GM12892 (cell line): ENCODE measurements at regions not wholly inside any gene's neighbourhood (a gene's known extent, or its start where the extent isn't known, plus 50 kb on each side); places are given as distances from the start of the nearest gene placed in this dataset.

ENCODE experiments used
- DNase-seq: peaks from one replicate; pipeline ENCODE4 v3.0.0; 2011; ENCODE audit not compliant: insufficient read length
- FAIRE-seq: peaks from 2 replicates; lab custom pipeline; 2011; peaks lifted over from hg19 to GRCh38; lab: Jason Lieb, UNC
- POLR2A ChIP-seq: IDR thresholded peaks from 2 replicates; pipeline ENCODE4 v1.6.1; 2011; ENCODE audit warnings: low read depth, low read length, control low read depth
- POLR2AphosphoS5 ChIP-seq: IDR thresholded peaks from 2 replicates; pipeline ENCODE4 v1.6.1; 2011; ENCODE audit warnings: low read depth, low read length, control low read depth
- TAF1 ChIP-seq: IDR thresholded peaks from 2 replicates; pipeline ENCODE4 v1.6.1; 2011; ENCODE audit warnings: low read depth, mild to moderate bottlenecking, control low read depth, low read length, borderline replicate concordance

- FAIRE-seq (no peak), DNase-seq (no peak)
- TF ChIP-seq POLR2A = no peak
- TF ChIP-seq POLR2AphosphoS5 = no peak
- no peak for TF ChIP-seq TAF1
Observed at GRCh38 chr4:126592088-126592487, 1040.7 kb upstream of the INTU start.

DNA sequence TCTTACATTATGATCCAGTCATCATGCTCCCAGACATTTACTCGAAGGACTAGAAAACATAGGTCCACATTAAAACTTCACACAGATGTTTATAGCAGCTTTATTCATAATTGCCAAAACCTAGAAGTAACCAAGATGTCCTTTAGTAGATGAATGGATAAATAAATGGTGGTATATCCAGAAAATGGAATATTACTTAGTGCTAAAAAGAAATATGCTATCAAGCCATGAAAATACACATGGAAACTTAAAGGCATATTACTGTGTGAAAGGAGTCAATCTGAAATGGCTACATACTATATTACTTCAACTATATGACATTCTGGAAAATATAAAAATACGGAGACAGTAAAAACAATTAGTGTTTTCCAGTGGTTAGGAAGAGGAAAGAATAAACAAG is 1039.1 kb upstream of the INTU start:
- no peak for DNase-seq
- TF ChIP-seq TAF1 (no peak), POLR2AphosphoS5 (no peak)
- no peak for FAIRE-seq

GRCh38 chr4:126595643-126596042 is 1037.1 kb upstream of the INTU start:
- DNase-seq (no peak), FAIRE-seq (no peak)
- no peak for TF ChIP-seq TAF1

- no peak for TF ChIP-seq POLR2AphosphoS5
- TF ChIP-seq POLR2A = no peak
- TF ChIP-seq TAF1 = no peak
- DNase-seq (no peak), FAIRE-seq (no peak)
Observed at GRCh38 chr4:126599746-126600145, 1033.0 kb upstream of the INTU start.

GRCh38 chr4:126603210-126603609 is 1029.5 kb upstream of the INTU start:
- DNase-seq (no peak), FAIRE-seq (no peak)
- TF ChIP-seq POLR2AphosphoS5 (no peak), TAF1 (no peak), POLR2A (no peak)

DNA sequence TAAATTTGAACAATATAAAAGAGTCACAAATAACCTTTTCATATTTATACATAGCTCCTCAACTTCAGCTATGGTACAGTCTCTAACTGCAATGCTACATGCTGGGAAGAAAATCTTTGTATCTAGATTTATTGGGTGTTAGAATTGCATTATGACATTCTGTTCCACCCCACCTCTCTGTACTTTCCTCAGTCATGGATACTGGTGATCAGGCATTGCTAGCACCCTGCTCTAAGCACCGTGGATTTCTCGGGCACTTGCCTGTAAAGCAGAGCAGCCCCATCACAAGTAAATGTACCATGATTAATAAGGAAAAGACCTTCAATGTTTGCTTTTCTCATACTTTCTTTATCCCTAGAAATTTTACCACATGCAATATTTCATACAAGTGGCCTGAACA is 1028.9 kb upstream of the INTU start:
- FAIRE-seq = no peak
- no peak for DNase-seq
- TF ChIP-seq TAF1 (no peak), POLR2AphosphoS5 (no peak), POLR2A (no peak)

- DNase-seq = no peak
- TF ChIP-seq TAF1 = no peak
- TF ChIP-seq POLR2AphosphoS5 = no peak
- TF ChIP-seq POLR2A = no peak
- FAIRE-seq = no peak
Observed at GRCh38 chr4:126604268-126604867, 1028.4 kb upstream of the INTU start.

DNA sequence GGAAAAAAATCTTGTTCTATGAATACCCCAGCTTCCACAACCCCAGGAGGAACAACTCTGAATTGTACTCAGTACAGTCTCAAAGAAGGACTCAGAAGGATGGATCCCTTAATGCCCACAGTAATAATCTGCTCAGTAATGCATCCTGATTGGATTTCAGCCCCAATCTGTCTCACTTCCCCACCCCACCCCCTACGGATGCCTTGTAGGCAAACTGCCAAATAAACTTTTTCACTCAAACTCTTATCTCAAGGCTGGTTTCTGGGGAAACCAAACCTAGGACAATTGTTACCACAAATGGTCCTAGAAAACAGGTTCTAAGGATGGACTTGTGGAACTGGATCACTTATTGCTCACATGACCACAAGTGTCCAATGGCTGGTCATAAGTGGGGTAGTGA is 1021.8 kb upstream of the INTU start:
- FAIRE-seq (no peak), DNase-seq (no peak)
- no peak for TF ChIP-seq POLR2AphosphoS5

- TF ChIP-seq POLR2AphosphoS5 = no peak
- TF ChIP-seq TAF1 = no peak
- FAIRE-seq (no peak), DNase-seq (no peak)
Observed at GRCh38 chr4:126611900-126612299, 1020.9 kb upstream of the INTU start.

DNA sequence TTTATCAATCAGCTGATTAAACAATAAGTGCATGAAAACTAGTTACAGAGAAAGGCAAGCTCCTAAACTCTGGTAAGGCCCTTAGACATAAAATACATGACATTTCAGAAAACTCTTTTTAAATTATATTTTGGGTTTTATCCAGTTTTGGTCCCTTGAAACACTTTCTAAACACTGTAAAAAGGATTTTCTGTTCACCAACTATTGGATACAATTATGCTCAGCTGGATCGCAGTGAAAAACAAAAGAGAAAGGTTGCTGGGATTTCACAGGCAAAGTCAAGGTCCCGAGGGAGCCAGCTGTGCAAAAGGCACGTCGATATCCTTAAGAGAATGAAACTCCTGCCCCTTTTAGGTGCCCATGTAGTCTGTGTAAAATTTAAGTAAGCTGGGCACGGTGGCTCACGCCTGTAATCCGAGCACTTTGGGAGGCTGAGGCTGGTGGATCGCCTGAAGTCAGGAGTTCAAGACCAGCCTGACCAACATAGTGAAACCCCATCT is 1018.4 kb upstream of the INTU start:
- DNase-seq = no peak
- FAIRE-seq = no peak
- TF ChIP-seq POLR2A = no peak
- TF ChIP-seq TAF1 = no peak
- TF ChIP-seq POLR2AphosphoS5 = no peak

DNA sequence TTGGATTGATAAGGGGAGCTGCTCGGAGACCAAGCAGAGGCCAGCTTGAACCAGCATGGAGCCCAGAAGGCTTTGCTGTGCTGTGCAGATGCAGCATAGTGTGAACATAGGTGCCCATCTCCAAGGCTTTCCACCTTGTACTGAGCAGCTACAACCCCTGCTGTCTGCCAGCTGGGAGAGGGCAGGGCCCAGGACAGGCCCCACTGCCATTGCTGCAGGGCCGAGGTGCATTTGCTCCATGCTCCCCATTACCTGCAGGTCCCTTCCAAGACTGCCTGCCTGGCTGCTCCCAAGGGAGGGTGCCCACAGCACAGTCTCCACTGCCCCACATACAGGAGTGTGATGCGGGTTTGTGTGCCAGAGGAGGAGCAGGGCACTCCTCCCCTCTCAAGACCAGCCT is 1016.0 kb upstream of the INTU start:
- DNase-seq = no peak
- FAIRE-seq = no peak
- TF ChIP-seq TAF1 = no peak
- TF ChIP-seq POLR2AphosphoS5 = no peak
- TF ChIP-seq POLR2A = no peak

- FAIRE-seq (no peak), DNase-seq (no peak)
- TF ChIP-seq TAF1 (no peak), POLR2AphosphoS5 (no peak)
Observed at GRCh38 chr4:126627255-126627654, 1005.5 kb upstream of the INTU start.

- FAIRE-seq (no peak), DNase-seq (no peak)
- TF ChIP-seq POLR2A = no peak
- TF ChIP-seq TAF1 = no peak
- TF ChIP-seq POLR2AphosphoS5 = no peak
Observed at GRCh38 chr4:126628933-126629332, 1003.8 kb upstream of the INTU start.
